H1 (cell line): ENCODE measurements at regions not wholly inside any gene's neighbourhood (a gene's known extent, or its start where the extent isn't known, plus 50 kb on each side); places are given as distances from the start of the nearest gene placed in this dataset.

Source experiments
- TF ChIP-seq, protein P1 (sequence below): fragments of 300-600 bp; sonication (generic); IDR thresholded peaks from 2 replicates; pipeline ENCODE4 v1.7.1; 2012; ENCODE audit warnings: low read length, moderate library complexity, mild to moderate bottlenecking, inconsistent platforms; ENCODE audit not compliant: insufficient replicate concordance

DNA sequence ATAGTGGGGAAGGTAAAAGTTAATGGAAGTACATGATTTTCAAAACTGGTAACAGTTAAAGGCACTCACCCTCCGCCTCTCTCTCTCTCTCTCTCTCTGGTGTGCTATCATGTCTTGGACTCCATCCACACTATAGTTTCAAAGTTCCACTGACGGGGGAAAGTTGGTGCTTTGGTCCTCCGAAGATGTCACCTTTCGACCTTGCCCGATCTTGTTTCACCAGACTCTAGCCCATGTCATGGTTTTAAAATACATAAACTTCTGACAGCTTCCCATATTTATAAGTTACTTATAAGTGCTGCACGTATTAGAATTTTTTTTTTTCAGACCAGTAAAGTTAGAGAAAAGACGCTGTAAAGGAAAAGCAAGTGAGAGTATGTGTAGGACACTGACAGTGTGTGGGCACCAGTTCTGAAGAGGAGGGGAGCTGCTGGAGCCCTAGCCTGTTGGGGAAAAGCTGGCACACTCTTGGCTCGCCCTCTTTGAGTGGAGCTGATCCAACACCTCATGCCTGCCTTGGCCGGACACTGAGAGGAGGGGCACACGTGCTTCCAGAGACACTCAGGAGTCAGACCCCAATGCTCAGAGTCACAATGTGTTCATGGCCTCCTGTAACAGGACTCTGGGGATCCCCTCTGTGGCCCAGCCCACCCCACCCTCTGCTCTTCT is 200.5 kb upstream of the TPM1 start (continued):
- TF ChIP-seq, protein P1, sequence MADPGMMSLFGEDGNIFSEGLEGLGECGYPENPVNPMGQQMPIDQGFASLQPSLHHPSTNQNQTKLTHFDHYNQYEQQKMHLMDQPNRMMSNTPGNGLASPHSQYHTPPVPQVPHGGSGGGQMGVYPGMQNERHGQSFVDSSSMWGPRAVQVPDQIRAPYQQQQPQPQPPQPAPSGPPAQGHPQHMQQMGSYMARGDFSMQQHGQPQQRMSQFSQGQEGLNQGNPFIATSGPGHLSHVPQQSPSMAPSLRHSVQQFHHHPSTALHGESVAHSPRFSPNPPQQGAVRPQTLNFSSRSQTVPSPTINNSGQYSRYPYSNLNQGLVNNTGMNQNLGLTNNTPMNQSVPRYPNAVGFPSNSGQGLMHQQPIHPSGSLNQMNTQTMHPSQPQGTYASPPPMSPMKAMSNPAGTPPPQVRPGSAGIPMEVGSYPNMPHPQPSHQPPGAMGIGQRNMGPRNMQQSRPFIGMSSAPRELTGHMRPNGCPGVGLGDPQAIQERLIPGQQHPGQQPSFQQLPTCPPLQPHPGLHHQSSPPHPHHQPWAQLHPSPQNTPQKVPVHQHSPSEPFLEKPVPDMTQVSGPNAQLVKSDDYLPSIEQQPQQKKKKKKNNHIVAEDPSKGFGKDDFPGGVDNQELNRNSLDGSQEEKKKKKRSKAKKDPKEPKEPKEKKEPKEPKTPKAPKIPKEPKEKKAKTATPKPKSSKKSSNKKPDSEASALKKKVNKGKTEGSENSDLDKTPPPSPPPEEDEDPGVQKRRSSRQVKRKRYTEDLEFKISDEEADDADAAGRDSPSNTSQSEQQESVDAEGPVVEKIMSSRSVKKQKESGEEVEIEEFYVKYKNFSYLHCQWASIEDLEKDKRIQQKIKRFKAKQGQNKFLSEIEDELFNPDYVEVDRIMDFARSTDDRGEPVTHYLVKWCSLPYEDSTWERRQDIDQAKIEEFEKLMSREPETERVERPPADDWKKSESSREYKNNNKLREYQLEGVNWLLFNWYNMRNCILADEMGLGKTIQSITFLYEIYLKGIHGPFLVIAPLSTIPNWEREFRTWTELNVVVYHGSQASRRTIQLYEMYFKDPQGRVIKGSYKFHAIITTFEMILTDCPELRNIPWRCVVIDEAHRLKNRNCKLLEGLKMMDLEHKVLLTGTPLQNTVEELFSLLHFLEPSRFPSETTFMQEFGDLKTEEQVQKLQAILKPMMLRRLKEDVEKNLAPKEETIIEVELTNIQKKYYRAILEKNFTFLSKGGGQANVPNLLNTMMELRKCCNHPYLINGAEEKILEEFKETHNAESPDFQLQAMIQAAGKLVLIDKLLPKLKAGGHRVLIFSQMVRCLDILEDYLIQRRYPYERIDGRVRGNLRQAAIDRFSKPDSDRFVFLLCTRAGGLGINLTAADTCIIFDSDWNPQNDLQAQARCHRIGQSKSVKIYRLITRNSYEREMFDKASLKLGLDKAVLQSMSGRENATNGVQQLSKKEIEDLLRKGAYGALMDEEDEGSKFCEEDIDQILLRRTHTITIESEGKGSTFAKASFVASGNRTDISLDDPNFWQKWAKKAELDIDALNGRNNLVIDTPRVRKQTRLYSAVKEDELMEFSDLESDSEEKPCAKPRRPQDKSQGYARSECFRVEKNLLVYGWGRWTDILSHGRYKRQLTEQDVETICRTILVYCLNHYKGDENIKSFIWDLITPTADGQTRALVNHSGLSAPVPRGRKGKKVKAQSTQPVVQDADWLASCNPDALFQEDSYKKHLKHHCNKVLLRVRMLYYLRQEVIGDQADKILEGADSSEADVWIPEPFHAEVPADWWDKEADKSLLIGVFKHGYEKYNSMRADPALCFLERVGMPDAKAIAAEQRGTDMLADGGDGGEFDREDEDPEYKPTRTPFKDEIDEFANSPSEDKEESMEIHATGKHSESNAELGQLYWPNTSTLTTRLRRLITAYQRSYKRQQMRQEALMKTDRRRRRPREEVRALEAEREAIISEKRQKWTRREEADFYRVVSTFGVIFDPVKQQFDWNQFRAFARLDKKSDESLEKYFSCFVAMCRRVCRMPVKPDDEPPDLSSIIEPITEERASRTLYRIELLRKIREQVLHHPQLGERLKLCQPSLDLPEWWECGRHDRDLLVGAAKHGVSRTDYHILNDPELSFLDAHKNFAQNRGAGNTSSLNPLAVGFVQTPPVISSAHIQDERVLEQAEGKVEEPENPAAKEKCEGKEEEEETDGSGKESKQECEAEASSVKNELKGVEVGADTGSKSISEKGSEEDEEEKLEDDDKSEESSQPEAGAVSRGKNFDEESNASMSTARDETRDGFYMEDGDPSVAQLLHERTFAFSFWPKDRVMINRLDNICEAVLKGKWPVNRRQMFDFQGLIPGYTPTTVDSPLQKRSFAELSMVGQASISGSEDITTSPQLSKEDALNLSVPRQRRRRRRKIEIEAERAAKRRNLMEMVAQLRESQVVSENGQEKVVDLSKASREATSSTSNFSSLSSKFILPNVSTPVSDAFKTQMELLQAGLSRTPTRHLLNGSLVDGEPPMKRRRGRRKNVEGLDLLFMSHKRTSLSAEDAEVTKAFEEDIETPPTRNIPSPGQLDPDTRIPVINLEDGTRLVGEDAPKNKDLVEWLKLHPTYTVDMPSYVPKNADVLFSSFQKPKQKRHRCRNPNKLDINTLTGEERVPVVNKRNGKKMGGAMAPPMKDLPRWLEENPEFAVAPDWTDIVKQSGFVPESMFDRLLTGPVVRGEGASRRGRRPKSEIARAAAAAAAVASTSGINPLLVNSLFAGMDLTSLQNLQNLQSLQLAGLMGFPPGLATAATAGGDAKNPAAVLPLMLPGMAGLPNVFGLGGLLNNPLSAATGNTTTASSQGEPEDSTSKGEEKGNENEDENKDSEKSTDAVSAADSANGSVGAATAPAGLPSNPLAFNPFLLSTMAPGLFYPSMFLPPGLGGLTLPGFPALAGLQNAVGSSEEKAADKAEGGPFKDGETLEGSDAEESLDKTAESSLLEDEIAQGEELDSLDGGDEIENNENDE: no peak
